Astrocyte (in vitro differentiated cells and primary cell): ENCODE measurements at regions not wholly inside any gene's neighbourhood (a gene's known extent, or its start where the extent isn't known, plus 50 kb on each side); places are given as distances from the start of the nearest gene placed in this dataset.

ENCODE experiments used
- DNase-seq: peaks from one replicate; pipeline ENCODE4 v3.0.0-alpha.2; 2010; ENCODE audit warnings: low read depth
- FAIRE-seq: peaks from 2 replicates; lab custom pipeline; 2011; peaks lifted over from hg19 to GRCh38; lab: Jason Lieb, UNC
- H2AFZ ChIP-seq: 2 replicates; pipeline ENCODE4 v1.6.0; 2012; ENCODE audit warnings: low read depth, low read length, inconsistent platforms
- H3K27ac ChIP-seq: 2 replicates; pipeline ENCODE4 v1.5.1; 2011; ENCODE audit warnings: low read depth, low read length, inconsistent platforms
- H3K27me3 ChIP-seq: 2 replicates; pipeline ENCODE4 v1.6.0; 2011; ENCODE audit warnings: low read length, inconsistent platforms; ENCODE audit not compliant: insufficient read depth
- H3K36me3 ChIP-seq: 2 replicates; pipeline ENCODE4 v1.5.1; 2011; ENCODE audit warnings: low read length, inconsistent platforms; ENCODE audit not compliant: insufficient read depth
- H3K4me1 ChIP-seq: 2 replicates; pipeline ENCODE4 v1.5.1; 2011; ENCODE audit warnings: low read length, inconsistent platforms; ENCODE audit not compliant: insufficient read depth
- H3K4me2 ChIP-seq: 2 replicates; pipeline ENCODE4 v1.6.0; 2012; ENCODE audit warnings: low read length, inconsistent platforms
- H3K4me3 ChIP-seq: 2 replicates; pipeline ENCODE4 v1.5.1; 2011; ENCODE audit warnings: low read depth, mild to moderate bottlenecking, low read length, inconsistent platforms; ENCODE audit not compliant: insufficient read depth
- H3K79me2 ChIP-seq: 2 replicates; pipeline ENCODE4 v1.6.0; 2012; ENCODE audit warnings: mild to moderate bottlenecking, low read length, inconsistent platforms; ENCODE audit not compliant: insufficient read depth
- H3K9ac ChIP-seq: 2 replicates; pipeline ENCODE4 v1.6.0; 2012; ENCODE audit warnings: mild to moderate bottlenecking, low read length, inconsistent platforms
- H3K9me3 ChIP-seq: 2 replicates; pipeline ENCODE4 v1.5.1; 2012; ENCODE audit warnings: low read depth, mild to moderate bottlenecking, low read length, inconsistent platforms; ENCODE audit not compliant: insufficient read depth
- H4K20me1 ChIP-seq: 2 replicates; pipeline ENCODE4 v1.6.0; 2012; ENCODE audit warnings: low read length, inconsistent platforms; ENCODE audit not compliant: insufficient read depth
- H3K27ac Mint-ChIP-seq: one replicate; pipeline ENCODE4 v1.8.0; 2021; ENCODE audit warnings: mild to moderate bottlenecking, mixed read lengths; ENCODE audit not compliant: unreplicated experiment
- H3K27me3 Mint-ChIP-seq: one replicate; pipeline ENCODE4 v1.8.0; 2021; ENCODE audit warnings: low read depth, mixed read lengths; ENCODE audit not compliant: unreplicated experiment
- H3K36me3 Mint-ChIP-seq: one replicate; pipeline ENCODE4 v1.8.0; 2021; ENCODE audit warnings: low read depth, mixed read lengths; ENCODE audit not compliant: unreplicated experiment
- H3K4me1 Mint-ChIP-seq: one replicate; pipeline ENCODE4 v1.8.0; 2021; ENCODE audit warnings: low read depth, mixed read lengths; ENCODE audit not compliant: unreplicated experiment
- H3K4me3 Mint-ChIP-seq: one replicate; pipeline ENCODE4 v1.8.0; 2021; ENCODE audit warnings: mild to moderate bottlenecking, moderate library complexity, mixed read lengths; ENCODE audit not compliant: unreplicated experiment
- H3K9me3 Mint-ChIP-seq: one replicate; pipeline ENCODE4 v1.8.0; 2021; ENCODE audit warnings: mild to moderate bottlenecking, mixed read lengths; ENCODE audit not compliant: unreplicated experiment
- CTCF ChIP-seq: IDR thresholded peaks from 2 replicates; pipeline ENCODE4 v1.5.1; 2011; ENCODE audit warnings: low read depth, mild to moderate bottlenecking, inconsistent platforms, low read length, moderate library complexity; ENCODE audit not compliant: insufficient read depth
- EZH2 ChIP-seq: IDR thresholded peaks from 2 replicates; pipeline ENCODE4 v1.6.1; 2012; ENCODE audit warnings: mild to moderate bottlenecking, low read length, inconsistent platforms; ENCODE audit not compliant: insufficient read depth

GRCh38 chr6:18784794-18785193 is 397.6 kb downstream of the RNF144B start:
- Histone ChIP-seq H3K9me3 (no peaks in the 10 kb centered on the region), H3K36me3 (no peaks in the 10 kb centered on the region), H4K20me1 (no peaks in the 10 kb centered on the region), H3K27me3 (no peaks in the 10 kb centered on the region), H3K4me2 (no peak overlapping the region), H3K9ac (no peak overlapping the region), H3K79me2 (no peaks in the 10 kb centered on the region), H3K4me1 (no peaks in the 10 kb centered on the region), H3K4me3 (no peak overlapping the region), H2AFZ (no peak overlapping the region), H3K27ac (no peak overlapping the region)
- DNase-seq: no peak
- TF ChIP-seq EZH2 (no peak), CTCF (no peak)
- H3K4me1 Mint-ChIP-seq: no peaks in the 10 kb centered on the region
- no peak overlapping the region for H3K4me3 Mint-ChIP-seq
- H3K9me3 Mint-ChIP-seq: peaks cover 3% of the 10 kb centered on the region
- H3K36me3 Mint-ChIP-seq: no peaks in the 10 kb centered on the region
- no peak overlapping the region for H3K27ac Mint-ChIP-seq
- no peaks in the 10 kb centered on the region for H3K27me3 Mint-ChIP-seq
- no peak for FAIRE-seq

- TF ChIP-seq EZH2 (no peak), CTCF (no peak)
- Histone ChIP-seq H3K4me3 (no peak overlapping the region), H3K4me1 (no peaks in the 10 kb centered on the region), H3K79me2 (no peaks in the 10 kb centered on the region), H3K9ac (no peak overlapping the region), H3K27ac (no peak overlapping the region), H3K4me2 (no peak overlapping the region), H3K36me3 (no peaks in the 10 kb centered on the region), H3K27me3 (no peaks in the 10 kb centered on the region), H4K20me1 (no peaks in the 10 kb centered on the region), H2AFZ (no peak overlapping the region), H3K9me3 (no peaks in the 10 kb centered on the region)
- Mint-ChIP-seq H3K4me3 (no peak overlapping the region), H3K9me3 (peaks cover 3% of the 10 kb centered on the region), H3K36me3 (no peaks in the 10 kb centered on the region), H3K4me1 (no peaks in the 10 kb centered on the region), H3K27me3 (no peaks in the 10 kb centered on the region), H3K27ac (no peak overlapping the region)
- FAIRE-seq (no peak), DNase-seq (no peak)
Observed at GRCh38 chr6:18785810-18786490, 398.8 kb downstream of the RNF144B start.

- Mint-ChIP-seq H3K4me3 (no peak overlapping the region), H3K27ac (no peak overlapping the region), H3K4me1 (no peaks in the 10 kb centered on the region), H3K9me3 (no peaks in the 10 kb centered on the region), H3K36me3 (no peaks in the 10 kb centered on the region), H3K27me3 (no peaks in the 10 kb centered on the region)
- no peaks in the 10 kb centered on the region for H3K27me3 ChIP-seq
- H3K9me3 ChIP-seq: no peaks in the 10 kb centered on the region
- FAIRE-seq: no peak
- no peaks in the 10 kb centered on the region for H3K36me3 ChIP-seq
- H4K20me1 ChIP-seq: no peaks in the 10 kb centered on the region
- no peak overlapping the region for H2AFZ ChIP-seq
- H3K4me1 ChIP-seq: no peaks in the 10 kb centered on the region
- no peak overlapping the region for H3K4me3 ChIP-seq
- no peak overlapping the region for H3K27ac ChIP-seq
- H3K9ac ChIP-seq: no peak overlapping the region
- no peak overlapping the region for H3K4me2 ChIP-seq
- no peaks in the 10 kb centered on the region for H3K79me2 ChIP-seq
- DNase-seq: no peak
- TF ChIP-seq EZH2 (no peak), CTCF (no peak)
Observed at GRCh38 chr6:18792866-18793265, 405.7 kb downstream of the RNF144B start.
